ENCODE measurements at regions not wholly inside any gene's neighbourhood (a gene's known extent, or its start where the extent isn't known, plus 50 kb on each side); places are given as distances from the start of the nearest gene placed in this dataset.

DNA sequence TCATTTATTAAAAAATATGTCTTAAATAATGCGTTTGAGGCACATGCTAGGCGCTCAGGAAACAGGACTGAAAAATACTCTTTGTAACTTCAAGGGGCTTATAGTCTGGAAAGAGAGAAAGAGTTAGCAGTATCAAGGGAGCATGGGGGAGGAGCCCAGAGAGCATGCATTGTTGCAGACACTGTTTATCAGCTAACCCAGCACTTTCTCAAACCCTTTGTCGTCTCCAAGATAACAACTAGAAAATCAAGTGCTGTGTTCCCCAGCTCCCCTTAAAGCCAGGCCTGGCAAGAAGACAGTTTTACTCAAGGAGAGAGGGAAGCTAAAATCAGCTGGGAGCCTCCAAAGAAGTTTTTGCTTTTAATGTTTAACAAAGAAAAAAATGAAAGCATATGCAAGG, 98.4 kb downstream of the PERP start:
- Histone ChIP-seq H3K79me2 (ENCODE audit: control insufficient read depth, insufficient read depth, low read length) (no peaks in the 10 kb centered on the region), H3K4me1 (ENCODE audit: control insufficient read depth, extremely low read depth, insufficient read depth, low read length) (peaks cover 18% of the 10 kb centered on the region), H3K36me3 (ENCODE audit: control insufficient read depth in 2 of 2, extremely low read depth in 1 of 2, insufficient read depth in 2 of 2, low read length in 2 of 2) (no peaks in the 10 kb centered on the region), H3K4me2 (ENCODE audit: control insufficient read depth, extremely low read depth, insufficient read depth, low read depth, low read length) (no peak overlapping the region), H4K20me1 (ENCODE audit: control insufficient read depth, extremely low read depth, insufficient read depth, low read length) (no peaks in the 10 kb centered on the region), H3K27me3 (ENCODE audit: control insufficient read depth, extremely low read depth, insufficient read depth, low read length) (no peaks in the 10 kb centered on the region), H3K9me1 (ENCODE audit: control insufficient read depth, extremely low read depth, insufficient read depth, low read length) (no peaks in the 10 kb centered on the region), H3K9me3 (ENCODE audit: control insufficient read depth, low read depth, low read length) (no peaks in the 10 kb centered on the region), H3K27ac (ENCODE audit: control insufficient read depth, insufficient read depth, low read length) (no peak overlapping the region), H3K4me3 (ENCODE audit: control insufficient read depth in 2 of 3, extremely low read depth in 1 of 3, insufficient read depth in 2 of 3, low read depth in 1 of 3, low read length in 3 of 3) (no peak overlapping the region), H3K9ac (ENCODE audit: control insufficient read depth, extremely low read depth, insufficient read depth, low read length) (no peak overlapping the region), H2AFZ (ENCODE audit: control insufficient read depth, low read length) (no peak overlapping the region)
- no peak for DNase-seq (ENCODE audit: low read depth, low spot score)
- FAIRE-seq = no peak
- dilution Hi-C loops (cut with MboI; ENCODE audit: extremely low pct_ligation_motif_present, low sequenced_read_pairs) = no loop called here
- TF ChIP-seq, protein P1, sequence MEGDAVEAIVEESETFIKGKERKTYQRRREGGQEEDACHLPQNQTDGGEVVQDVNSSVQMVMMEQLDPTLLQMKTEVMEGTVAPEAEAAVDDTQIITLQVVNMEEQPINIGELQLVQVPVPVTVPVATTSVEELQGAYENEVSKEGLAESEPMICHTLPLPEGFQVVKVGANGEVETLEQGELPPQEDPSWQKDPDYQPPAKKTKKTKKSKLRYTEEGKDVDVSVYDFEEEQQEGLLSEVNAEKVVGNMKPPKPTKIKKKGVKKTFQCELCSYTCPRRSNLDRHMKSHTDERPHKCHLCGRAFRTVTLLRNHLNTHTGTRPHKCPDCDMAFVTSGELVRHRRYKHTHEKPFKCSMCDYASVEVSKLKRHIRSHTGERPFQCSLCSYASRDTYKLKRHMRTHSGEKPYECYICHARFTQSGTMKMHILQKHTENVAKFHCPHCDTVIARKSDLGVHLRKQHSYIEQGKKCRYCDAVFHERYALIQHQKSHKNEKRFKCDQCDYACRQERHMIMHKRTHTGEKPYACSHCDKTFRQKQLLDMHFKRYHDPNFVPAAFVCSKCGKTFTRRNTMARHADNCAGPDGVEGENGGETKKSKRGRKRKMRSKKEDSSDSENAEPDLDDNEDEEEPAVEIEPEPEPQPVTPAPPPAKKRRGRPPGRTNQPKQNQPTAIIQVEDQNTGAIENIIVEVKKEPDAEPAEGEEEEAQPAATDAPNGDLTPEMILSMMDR (optimal IDR thresholded peaks at IDR 0.05 in 1 of 3, IDR thresholded peaks at IDR 0.05 in 1 of 3, conservative IDR thresholded peaks at IDR 0.05 in 1 of 3; ENCODE audit: extremely low read depth in 1 of 3, insufficient read depth in 2 of 3, low read length in 3 of 3) = no peak
- no peak for TF ChIP-seq EZH2 (IDR thresholded peaks at IDR 0.05; ENCODE audit: low read length)

DNA sequence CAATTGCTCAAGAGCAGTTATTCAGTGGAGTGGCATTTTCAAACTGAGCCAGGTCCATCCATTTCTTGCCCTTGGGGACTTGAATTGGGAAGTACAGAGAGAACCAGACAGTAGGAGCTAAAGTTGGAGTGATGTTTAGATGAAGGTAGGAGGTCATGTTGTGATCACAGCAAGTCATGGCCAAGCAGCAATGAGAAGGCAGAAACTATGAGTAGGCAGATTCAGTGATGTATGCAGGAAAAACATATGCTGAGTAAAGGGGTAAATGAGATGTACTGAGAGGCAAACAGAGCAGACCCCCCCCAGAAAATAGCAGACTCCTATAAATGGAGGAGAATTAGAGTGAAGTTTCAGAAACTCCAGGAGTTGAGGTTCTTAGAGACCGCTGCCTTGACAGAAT, 95.8 kb downstream of the PERP start:
- no peaks in the 10 kb centered on the region for H3K79me2 ChIP-seq (ENCODE audit: control insufficient read depth, insufficient read depth, low read length)
- no peaks in the 10 kb centered on the region for H3K9me1 ChIP-seq (ENCODE audit: control insufficient read depth, extremely low read depth, insufficient read depth, low read length)
- H3K27ac ChIP-seq (ENCODE audit: control insufficient read depth, insufficient read depth, low read length) = no peak overlapping the region
- dilution Hi-C loops (cut with MboI; ENCODE audit: extremely low pct_ligation_motif_present, low sequenced_read_pairs) = no loop called here
- no peak overlapping the region for H3K4me2 ChIP-seq (ENCODE audit: control insufficient read depth, extremely low read depth, insufficient read depth, low read depth, low read length)
- H3K36me3 ChIP-seq (ENCODE audit: control insufficient read depth in 2 of 2, extremely low read depth in 1 of 2, insufficient read depth in 2 of 2, low read length in 2 of 2) = no peaks in the 10 kb centered on the region
- no peak overlapping the region for H3K9ac ChIP-seq (ENCODE audit: control insufficient read depth, extremely low read depth, insufficient read depth, low read length)
- H3K4me3 ChIP-seq (ENCODE audit: control insufficient read depth in 2 of 3, extremely low read depth in 1 of 3, insufficient read depth in 2 of 3, low read depth in 1 of 3, low read length in 3 of 3) = no peak overlapping the region
- H2AFZ ChIP-seq (ENCODE audit: control insufficient read depth, low read length) = no peak overlapping the region
- H3K4me1 ChIP-seq (ENCODE audit: control insufficient read depth, extremely low read depth, insufficient read depth, low read length) = peaks cover 25% of the 10 kb centered on the region
- TF ChIP-seq EZH2 (IDR thresholded peaks at IDR 0.05; ENCODE audit: low read length) = no peak
- TF ChIP-seq, protein P1 (optimal IDR thresholded peaks at IDR 0.05 in 1 of 3, IDR thresholded peaks at IDR 0.05 in 1 of 3, conservative IDR thresholded peaks at IDR 0.05 in 1 of 3; ENCODE audit: extremely low read depth in 1 of 3, insufficient read depth in 2 of 3, low read length in 3 of 3) = no peak
- no peak for FAIRE-seq
- no peaks in the 10 kb centered on the region for H4K20me1 ChIP-seq (ENCODE audit: control insufficient read depth, extremely low read depth, insufficient read depth, low read length)
- H3K27me3 ChIP-seq (ENCODE audit: control insufficient read depth, extremely low read depth, insufficient read depth, low read length) = no peaks in the 10 kb centered on the region
- H3K9me3 ChIP-seq (ENCODE audit: control insufficient read depth, low read depth, low read length) = no peaks in the 10 kb centered on the region
- DNase-seq (ENCODE audit: low read depth, low spot score) = no peak
